Parathyroid adenoma (tissue), 2 donors: ENCODE measurements at regions not wholly inside any gene's neighbourhood (a gene's known extent, or its start where the extent isn't known, plus 50 kb on each side); places are given as distances from the start of the nearest gene placed in this dataset.

ENCODE experiments used
- H2AFZ ChIP-seq: fragments of 300-600 bp; sonication (generic); one replicate; pipeline ENCODE4 v1.7.0; 2017; ENCODE audit warnings: antibody characterized with exemption, mild to moderate bottlenecking
- H3K27ac ChIP-seq: fragments of 300-600 bp; sonication (generic); one replicate; pipeline ENCODE4 v1.7.0; 2017
- H3K27me3 ChIP-seq: fragments of 300-600 bp; sonication (generic); one replicate; pipeline ENCODE4 v1.7.0; 2017; ENCODE audit warnings: low read length; ENCODE audit not compliant: control insufficient read depth, insufficient read depth
- H3K36me3 ChIP-seq: fragments of 300-600 bp; sonication (generic); one replicate; pipeline ENCODE4 v1.7.0; 2017; ENCODE audit warnings: low read length; ENCODE audit not compliant: control insufficient read depth, insufficient read depth
- H3K4me1 ChIP-seq: fragments of 300-600 bp; sonication (generic); one replicate; pipeline ENCODE4 v1.7.0; 2017; ENCODE audit warnings: control low read depth
- H3K4me2 ChIP-seq: fragments of 300-600 bp; sonication (generic); one replicate; pipeline ENCODE4 v1.7.0; 2017; ENCODE audit warnings: low read length
- H3K4me3 ChIP-seq: fragments of 300-600 bp; sonication (generic); one replicate; pipeline ENCODE4 v1.7.0; 2017; ENCODE audit warnings: low read depth, low read length
- H3K79me2 ChIP-seq: fragments of 300-600 bp; sonication (generic); one replicate; pipeline ENCODE4 v1.7.0; 2017; ENCODE audit warnings: control low read depth
- H3K9ac ChIP-seq: fragments of 300-600 bp; sonication (generic); one replicate; pipeline ENCODE4 v1.7.0; 2017; ENCODE audit warnings: mild to moderate bottlenecking
- H3K9me3 ChIP-seq: fragments of 300-600 bp; sonication (generic); one replicate; pipeline ENCODE4 v1.7.0; 2017; ENCODE audit warnings: low read length; ENCODE audit not compliant: control insufficient read depth
- CTCF ChIP-seq: fragments of 300-600 bp; sonication (generic); IDR thresholded peaks from one replicate; pipeline ENCODE4 v1.7.0; 2017; ENCODE audit warnings: antibody characterized with exemption, mild to moderate bottlenecking
- donor health status: primary hyperparathyroidism.

GRCh38 chr4:134393592-134393991 lies 192.0 kb upstream of the PABPC4L start:
- Histone ChIP-seq H3K27ac (no peak overlapping the region), H3K36me3 (no peaks in the 10 kb centered on the region), H3K27me3 (no peaks in the 10 kb centered on the region), H3K4me1 (no peaks in the 10 kb centered on the region), H3K4me3 (no peak overlapping the region), H3K4me2 (no peak overlapping the region), H3K9me3 (no peaks in the 10 kb centered on the region), H3K79me2 (no peaks in the 10 kb centered on the region), H3K9ac (no peak overlapping the region), H2AFZ (no peak overlapping the region)
- no peak for TF ChIP-seq CTCF

- Histone ChIP-seq H3K36me3 (no peaks in the 10 kb centered on the region), H3K79me2 (no peaks in the 10 kb centered on the region), H3K9ac (no peak overlapping the region), H3K27me3 (no peaks in the 10 kb centered on the region), H3K4me3 (no peak overlapping the region), H3K4me2 (no peak overlapping the region), H2AFZ (no peak overlapping the region), H3K9me3 (no peaks in the 10 kb centered on the region), H3K4me1 (no peaks in the 10 kb centered on the region), H3K27ac (no peak overlapping the region)
- no peak for TF ChIP-seq CTCF
Measured at GRCh38 chr4:134390319-134390718, 188.7 kb upstream of the PABPC4L start.

GRCh38 chr4:134388351-134388750 lies 186.8 kb upstream of the PABPC4L start:
- Histone ChIP-seq H3K9me3 (no peaks in the 10 kb centered on the region), H3K27me3 (no peaks in the 10 kb centered on the region), H3K36me3 (no peaks in the 10 kb centered on the region), H3K4me1 (no peaks in the 10 kb centered on the region), H3K4me3 (no peak overlapping the region), H2AFZ (no peak overlapping the region), H3K27ac (no peak overlapping the region), H3K9ac (no peak overlapping the region), H3K79me2 (no peaks in the 10 kb centered on the region), H3K4me2 (no peak overlapping the region)
- TF ChIP-seq CTCF: no peak

- Histone ChIP-seq H3K9me3 (no peaks in the 10 kb centered on the region), H3K79me2 (no peaks in the 10 kb centered on the region), H3K27me3 (no peaks in the 10 kb centered on the region), H3K4me3 (no peak overlapping the region), H3K9ac (no peak overlapping the region), H2AFZ (no peak overlapping the region), H3K4me2 (no peak overlapping the region), H3K4me1 (no peaks in the 10 kb centered on the region), H3K27ac (no peak overlapping the region), H3K36me3 (no peaks in the 10 kb centered on the region)
- TF ChIP-seq CTCF: no peak
Measured at GRCh38 chr4:134382478-134383227, 181.1 kb upstream of the PABPC4L start.

GRCh38 chr4:134375775-134376174 lies 174.2 kb upstream of the PABPC4L start:
- TF ChIP-seq CTCF: no peak
- no peak overlapping the region for H3K27ac ChIP-seq
- no peaks in the 10 kb centered on the region for H3K9me3 ChIP-seq
- no peaks in the 10 kb centered on the region for H3K79me2 ChIP-seq
- no peaks in the 10 kb centered on the region for H3K4me1 ChIP-seq
- no peaks in the 10 kb centered on the region for H3K27me3 ChIP-seq
- H3K4me2 ChIP-seq: no peak overlapping the region
- H3K9ac ChIP-seq: no peak overlapping the region
- H3K4me3 ChIP-seq: no peak overlapping the region
- no peaks in the 10 kb centered on the region for H3K36me3 ChIP-seq
- no peak overlapping the region for H2AFZ ChIP-seq
